ENCODE measurements at regions not wholly inside any gene's neighbourhood (a gene's known extent, or its start where the extent isn't known, plus 50 kb on each side); places are given as distances from the start of the nearest gene placed in this dataset.

DNA sequence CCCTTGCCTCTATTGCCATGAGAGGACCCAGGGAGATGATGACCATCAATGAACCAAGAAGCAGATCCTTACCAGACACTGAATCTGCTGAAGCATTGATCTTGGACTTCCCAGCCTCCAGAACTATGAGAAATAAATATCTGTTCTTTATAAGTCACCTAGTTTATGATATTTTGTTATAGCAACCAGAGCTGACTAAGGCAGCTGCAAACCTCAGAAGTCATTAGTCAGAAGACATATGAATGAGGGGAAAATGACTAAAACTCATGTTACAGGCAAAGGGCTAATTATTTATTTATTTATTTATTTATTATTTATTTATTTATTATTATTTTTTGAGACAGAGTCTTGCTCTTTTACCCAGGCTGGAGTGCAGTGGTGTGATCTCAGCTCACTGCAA is 321.1 kb downstream of the TGFB2 start:
- H3K4me1 Mint-ChIP-seq, result no peaks in the 10 kb centered on the region
- no peak for DNase-seq
- CTCF ChIA-PET, result no interaction called here
- H3K27ac Mint-ChIP-seq, result no peak overlapping the region
- H3K36me3 Mint-ChIP-seq (ENCODE audit: low read depth), result no peaks in the 10 kb centered on the region
- no peak overlapping the region for H3K4me3 Mint-ChIP-seq
- peaks cover 5% of the 10 kb centered on the region for H3K9me3 Mint-ChIP-seq
- POLR2A ChIA-PET, result no interaction called here
- H3K27me3 Mint-ChIP-seq, result no peaks in the 10 kb centered on the region

DNA sequence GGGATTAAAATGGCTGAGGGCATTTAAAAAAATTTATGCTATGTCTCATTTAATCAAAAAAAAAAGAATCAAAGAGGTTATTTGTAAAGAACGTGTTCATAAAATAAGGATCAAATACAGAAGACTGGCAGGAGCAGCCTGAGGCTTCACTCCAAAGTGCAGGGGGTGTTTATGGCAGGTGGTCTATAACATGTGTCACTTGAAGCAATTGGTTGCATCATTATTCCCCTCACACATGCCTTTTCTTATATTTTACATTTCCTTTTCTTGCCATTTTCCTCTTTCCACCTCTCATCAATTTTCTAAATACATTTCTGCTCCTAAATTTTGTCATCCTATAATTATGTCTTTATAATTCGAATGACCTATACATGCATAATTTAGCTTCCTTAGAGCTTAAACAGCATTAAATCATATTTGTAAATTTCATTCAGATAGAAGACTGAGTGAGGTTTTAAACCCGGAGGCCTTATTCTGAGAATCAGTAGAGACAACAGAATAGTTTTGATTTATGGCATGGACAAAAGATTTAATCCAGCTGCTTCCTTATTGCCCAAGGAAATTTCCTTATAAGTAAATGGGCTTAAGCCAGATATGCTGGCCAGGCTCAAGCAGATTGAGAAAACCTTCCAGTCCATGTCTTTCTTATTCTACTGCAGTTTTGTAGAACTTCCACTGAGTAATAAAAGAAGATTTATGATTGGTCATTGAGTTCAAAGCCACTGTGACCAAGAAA is 322.8 kb downstream of the TGFB2 start:
- peaks cover 5% of the 10 kb centered on the region for H3K9me3 Mint-ChIP-seq
- ChIA-PET POLR2A (no interaction called here), CTCF (no interaction called here)
- DNase-seq, result no peak
- no peaks in the 10 kb centered on the region for H3K36me3 Mint-ChIP-seq (ENCODE audit: low read depth)
- H3K27me3 Mint-ChIP-seq, result no peaks in the 10 kb centered on the region
- no peak overlapping the region for H3K27ac Mint-ChIP-seq
- H3K4me3 Mint-ChIP-seq, result no peak overlapping the region
- no peaks in the 10 kb centered on the region for H3K4me1 Mint-ChIP-seq

DNA sequence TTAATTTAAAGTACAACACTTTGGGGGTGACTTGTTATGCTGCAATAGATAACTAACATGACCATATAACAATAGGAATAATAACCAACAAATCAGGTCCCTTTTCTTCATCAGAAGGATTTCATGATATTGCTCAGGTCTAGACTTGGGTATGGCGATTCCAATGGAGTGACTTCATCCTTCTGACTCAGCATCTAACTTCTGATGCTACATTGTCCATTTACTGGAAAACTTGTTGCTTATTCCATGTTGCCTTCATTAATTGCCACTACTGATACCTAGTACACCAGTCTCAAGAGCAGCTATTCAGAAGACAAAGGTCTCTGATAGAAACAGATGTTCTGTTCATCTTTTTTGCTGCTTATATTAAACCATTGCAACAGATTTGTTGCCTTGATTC is 324.3 kb downstream of the TGFB2 start:
- H3K9me3 Mint-ChIP-seq, result peaks cover 5% of the 10 kb centered on the region
- no peaks in the 10 kb centered on the region for H3K27me3 Mint-ChIP-seq
- CTCF ChIA-PET, result no interaction called here
- H3K36me3 Mint-ChIP-seq (ENCODE audit: low read depth), result no peaks in the 10 kb centered on the region
- H3K27ac Mint-ChIP-seq, result no peak overlapping the region
- no peaks in the 10 kb centered on the region for H3K4me1 Mint-ChIP-seq
- DNase-seq, result no peak
- POLR2A ChIA-PET, result no interaction called here
- H3K4me3 Mint-ChIP-seq, result no peak overlapping the region

DNA sequence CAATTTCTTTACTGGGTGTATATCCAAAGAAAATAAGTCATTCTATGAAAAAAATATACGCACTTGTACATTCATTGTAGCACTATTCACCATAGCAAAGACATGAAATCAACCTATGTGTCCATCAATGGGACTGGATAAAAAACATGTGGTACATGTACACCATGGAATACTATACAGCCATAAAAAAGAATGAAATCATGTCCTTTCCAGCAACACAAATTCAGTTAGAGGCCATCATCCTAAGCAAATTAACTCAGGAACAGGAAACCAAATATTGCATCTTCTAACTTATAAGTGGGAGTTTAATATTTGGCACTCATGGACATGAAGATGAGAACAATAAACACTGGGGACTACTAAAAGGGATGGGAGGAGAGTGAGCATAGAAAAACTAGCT is 325.7 kb downstream of the TGFB2 start:
- no peak overlapping the region for H3K27ac Mint-ChIP-seq
- no peaks in the 10 kb centered on the region for H3K27me3 Mint-ChIP-seq
- DNase-seq, result no peak
- no peaks in the 10 kb centered on the region for H3K4me1 Mint-ChIP-seq
- ChIA-PET CTCF (no interaction called here), POLR2A (no interaction called here)
- H3K9me3 Mint-ChIP-seq, result peaks cover 5% of the 10 kb centered on the region
- H3K36me3 Mint-ChIP-seq (ENCODE audit: low read depth), result no peaks in the 10 kb centered on the region
- no peak overlapping the region for H3K4me3 Mint-ChIP-seq

DNA sequence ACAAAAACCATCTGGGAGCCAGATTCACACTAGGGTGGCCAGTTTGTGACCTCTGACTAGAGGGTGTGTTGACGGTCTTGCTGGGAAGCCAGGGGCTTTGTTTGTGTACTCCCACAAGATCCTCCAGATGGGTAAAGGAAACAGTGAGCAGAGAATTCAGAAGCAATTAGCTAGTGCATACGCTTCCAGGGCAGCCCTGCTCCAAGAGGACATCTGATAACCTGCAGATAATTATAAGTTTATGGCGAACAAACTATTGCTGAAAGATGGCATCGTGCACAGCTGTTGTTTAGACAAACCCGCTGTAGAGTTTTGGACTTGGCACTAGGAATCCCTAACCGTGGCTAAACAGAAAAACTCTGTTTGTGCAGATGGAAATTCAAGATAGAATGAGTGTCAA is 326.4 kb downstream of the TGFB2 start:
- Mint-ChIP-seq H3K27ac (no peak overlapping the region), H3K9me3 (peaks cover 5% of the 10 kb centered on the region), H3K36me3 (ENCODE audit: low read depth) (no peaks in the 10 kb centered on the region), H3K27me3 (no peaks in the 10 kb centered on the region), H3K4me1 (no peaks in the 10 kb centered on the region), H3K4me3 (no peak overlapping the region)
- DNase-seq, result no peak
- CTCF ChIA-PET, result no interaction called here
- POLR2A ChIA-PET, result no interaction called here

DNA sequence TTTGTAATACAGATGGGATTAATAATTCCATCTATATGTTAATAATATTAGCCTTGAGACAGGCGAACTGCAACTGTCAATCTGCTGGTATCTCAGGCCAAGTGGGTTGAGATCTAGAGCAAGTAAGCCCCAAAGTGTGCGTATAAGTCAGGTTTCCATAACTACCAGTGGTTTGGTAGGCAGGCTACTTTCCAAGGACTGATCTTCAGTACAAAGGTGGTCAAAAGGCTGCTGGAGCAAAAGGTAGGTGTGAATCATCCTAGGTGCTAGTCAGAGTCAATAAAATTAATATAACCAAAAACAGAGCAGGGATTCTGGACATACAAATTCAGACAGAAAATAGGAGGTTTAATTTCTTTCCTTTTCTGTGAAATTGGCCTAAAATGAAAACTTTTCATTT is 328.0 kb downstream of the TGFB2 start:
- no peak for DNase-seq
- Mint-ChIP-seq H3K36me3 (ENCODE audit: low read depth) (no peaks in the 10 kb centered on the region), H3K27ac (no peak overlapping the region), H3K27me3 (no peaks in the 10 kb centered on the region), H3K4me3 (no peak overlapping the region), H3K9me3 (peaks cover 5% of the 10 kb centered on the region), H3K4me1 (no peaks in the 10 kb centered on the region)
- POLR2A ChIA-PET, result no interaction called here
- CTCF ChIA-PET, result no interaction called here

DNA sequence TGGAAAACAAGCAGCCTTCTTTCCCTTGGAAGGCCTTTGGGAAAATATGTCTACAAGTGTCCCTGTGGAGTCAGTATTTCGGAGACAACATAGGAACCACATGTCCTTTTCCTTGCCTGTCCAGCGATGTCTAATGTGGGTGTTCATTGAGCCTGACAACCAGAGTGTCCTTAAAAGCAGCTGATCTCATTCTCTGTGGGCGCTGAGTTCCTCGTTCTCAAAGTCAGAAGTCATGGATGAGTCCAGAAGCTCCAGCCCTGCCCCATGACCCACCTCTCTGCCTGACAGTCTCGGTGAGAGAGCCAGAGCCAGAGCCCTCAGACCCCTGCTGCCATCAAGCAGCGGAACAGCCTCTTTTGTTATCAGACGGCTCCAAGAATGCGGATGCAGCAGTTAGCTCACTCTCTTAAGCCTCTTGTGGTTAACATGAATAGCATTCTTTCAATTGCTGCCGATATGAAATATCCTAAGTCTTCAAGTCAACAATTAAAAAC is 329.2 kb downstream of the TGFB2 start:
- Mint-ChIP-seq H3K27ac (no peak overlapping the region), H3K4me1 (no peaks in the 10 kb centered on the region), H3K9me3 (peaks cover 5% of the 10 kb centered on the region), H3K4me3 (no peak overlapping the region), H3K27me3 (no peaks in the 10 kb centered on the region), H3K36me3 (ENCODE audit: low read depth) (no peaks in the 10 kb centered on the region)
- POLR2A ChIA-PET, result no interaction called here
- no peak for DNase-seq
- CTCF ChIA-PET, result no interaction called here

DNA sequence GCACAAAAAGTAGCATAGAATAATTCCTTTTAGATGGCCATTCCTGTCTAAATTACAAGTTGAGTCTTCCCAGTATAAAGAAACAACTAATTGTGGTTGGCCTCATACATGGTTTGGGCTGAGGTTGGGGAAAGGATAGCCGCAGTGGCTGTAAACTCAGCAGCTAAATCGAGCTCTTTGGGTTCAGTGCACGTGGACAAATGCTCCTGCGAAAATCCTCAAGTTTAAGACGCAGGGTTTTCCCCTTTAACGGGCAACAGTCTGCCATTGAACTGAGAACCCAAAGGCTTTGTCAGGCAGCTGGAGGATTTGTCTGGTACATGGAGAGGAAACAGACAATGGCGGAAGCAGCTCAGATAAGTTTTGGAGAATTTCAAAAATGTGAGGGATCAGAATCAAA is 331.9 kb downstream of the TGFB2 start:
- H3K27ac Mint-ChIP-seq, result no peak overlapping the region
- POLR2A ChIA-PET, result no interaction called here
- no peaks in the 10 kb centered on the region for H3K4me1 Mint-ChIP-seq
- CTCF ChIA-PET, result no interaction called here
- no peaks in the 10 kb centered on the region for H3K27me3 Mint-ChIP-seq
- no peak for DNase-seq
- no peaks in the 10 kb centered on the region for H3K9me3 Mint-ChIP-seq
- H3K4me3 Mint-ChIP-seq, result no peak overlapping the region
- no peaks in the 10 kb centered on the region for H3K36me3 Mint-ChIP-seq (ENCODE audit: low read depth)

DNA sequence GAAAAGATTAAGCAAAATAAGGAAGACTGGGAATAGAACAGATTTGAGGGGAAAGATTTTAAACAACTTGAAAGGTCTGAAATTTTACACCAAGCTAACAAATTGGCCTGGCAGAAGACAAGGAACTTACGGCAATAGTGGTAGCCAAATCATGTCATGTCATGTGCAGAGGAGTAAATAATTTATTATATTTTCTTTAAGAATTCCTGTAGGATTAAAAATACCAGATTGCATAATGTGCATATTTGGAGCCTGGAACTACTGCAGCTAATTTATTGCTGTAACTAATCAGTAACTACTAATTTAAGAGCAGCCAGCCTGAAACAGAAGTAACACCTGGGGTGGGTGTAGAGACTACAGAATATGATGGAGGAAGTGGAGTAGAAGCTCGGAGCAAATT is 334.3 kb downstream of the TGFB2 start:
- Mint-ChIP-seq H3K4me3 (no peak overlapping the region), H3K4me1 (no peaks in the 10 kb centered on the region), H3K27ac (no peak overlapping the region), H3K9me3 (no peaks in the 10 kb centered on the region), H3K27me3 (no peaks in the 10 kb centered on the region), H3K36me3 (ENCODE audit: low read depth) (no peaks in the 10 kb centered on the region)
- CTCF ChIA-PET, result no interaction called here
- POLR2A ChIA-PET, result no interaction called here
- no peak for DNase-seq

DNA sequence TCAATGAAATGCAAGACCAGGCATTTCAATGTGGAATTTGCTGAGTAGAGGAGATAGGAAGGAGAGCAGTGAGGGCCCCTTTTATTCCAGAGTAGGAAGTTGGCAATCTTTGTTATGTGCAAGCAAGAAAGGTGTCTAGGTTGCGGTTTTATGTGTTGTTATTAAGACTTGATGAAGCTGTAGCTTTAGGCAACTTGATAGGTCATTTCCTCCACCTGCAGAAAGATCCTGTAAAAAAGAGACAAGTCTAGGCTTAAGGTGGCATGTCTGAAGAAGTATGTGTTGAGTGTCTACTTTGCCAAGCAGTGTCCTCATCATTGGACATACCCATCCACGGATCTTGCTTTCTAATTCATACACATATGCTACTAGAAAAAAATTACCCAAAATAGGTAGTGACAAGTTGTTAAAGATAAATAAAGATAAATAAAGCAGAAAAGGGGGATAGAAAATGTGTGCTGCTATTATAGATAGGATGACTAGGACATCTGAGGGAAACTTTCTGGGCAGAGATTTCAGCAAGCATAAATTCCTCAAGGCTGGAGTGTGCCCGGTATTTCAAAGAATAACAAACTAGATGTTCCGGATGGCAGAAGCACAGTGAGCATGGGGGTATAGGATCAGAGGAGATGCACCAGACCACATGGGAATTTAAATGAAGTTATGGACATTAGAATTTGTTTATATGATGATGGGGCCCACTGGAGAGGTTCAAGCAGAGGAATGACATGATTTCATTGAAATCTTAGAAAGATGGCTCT is 335.0 kb downstream of the TGFB2 start:
- no peaks in the 10 kb centered on the region for H3K9me3 Mint-ChIP-seq
- POLR2A ChIA-PET, result no interaction called here
- no peaks in the 10 kb centered on the region for H3K27me3 Mint-ChIP-seq
- no peak for DNase-seq
- CTCF ChIA-PET, result no interaction called here
- H3K4me3 Mint-ChIP-seq, result no peak overlapping the region
- no peak overlapping the region for H3K27ac Mint-ChIP-seq
- no peaks in the 10 kb centered on the region for H3K4me1 Mint-ChIP-seq
- no peaks in the 10 kb centered on the region for H3K36me3 Mint-ChIP-seq (ENCODE audit: low read depth)

DNA sequence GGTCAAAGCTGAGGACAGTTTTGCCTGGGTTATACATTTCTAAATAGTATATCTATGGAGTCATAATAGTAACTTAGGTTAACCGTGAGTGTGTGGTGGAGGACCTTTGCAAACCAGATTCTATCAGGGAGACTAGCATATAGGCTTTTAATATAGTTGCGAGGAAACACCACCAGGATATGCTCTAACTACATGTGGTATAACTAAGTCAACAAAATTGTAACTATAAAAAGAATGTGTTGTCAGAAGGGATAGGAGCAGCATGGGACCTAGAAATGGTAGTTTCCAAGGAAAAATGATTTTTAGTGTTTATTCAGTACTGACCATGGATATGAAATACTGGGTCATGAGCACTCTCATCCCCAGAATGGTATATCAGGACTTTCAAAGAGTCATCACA is 338.1 kb downstream of the TGFB2 start:
- H3K36me3 Mint-ChIP-seq (ENCODE audit: low read depth), result no peaks in the 10 kb centered on the region
- no peaks in the 10 kb centered on the region for H3K4me1 Mint-ChIP-seq
- no peak overlapping the region for H3K27ac Mint-ChIP-seq
- POLR2A ChIA-PET, result no interaction called here
- H3K9me3 Mint-ChIP-seq, result no peaks in the 10 kb centered on the region
- DNase-seq, result no peak
- H3K4me3 Mint-ChIP-seq, result no peak overlapping the region
- no peaks in the 10 kb centered on the region for H3K27me3 Mint-ChIP-seq
- CTCF ChIA-PET, result no interaction called here

DNA sequence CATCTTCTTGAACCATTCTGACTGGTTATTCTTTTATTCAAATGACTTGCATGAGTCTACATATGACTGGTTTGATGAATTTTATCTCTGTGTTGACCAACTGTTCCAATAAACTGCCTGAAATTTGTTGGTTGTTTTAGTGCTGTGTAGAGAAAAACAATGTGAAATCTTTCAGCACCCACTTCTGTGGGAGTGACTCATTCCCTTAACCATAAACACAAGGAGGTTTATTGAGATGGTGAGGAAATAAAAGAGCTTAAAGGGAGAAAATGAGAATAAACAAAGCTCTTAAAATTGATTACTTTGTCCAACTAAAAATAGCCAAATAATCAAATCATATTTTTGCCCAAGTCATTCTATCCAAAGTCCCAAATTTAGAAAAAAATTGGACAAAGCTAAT is 341.1 kb downstream of the TGFB2 start:
- no peak for DNase-seq
- no peaks in the 10 kb centered on the region for H3K36me3 Mint-ChIP-seq (ENCODE audit: low read depth)
- no peak overlapping the region for H3K27ac Mint-ChIP-seq
- H3K4me1 Mint-ChIP-seq, result no peaks in the 10 kb centered on the region
- no peak overlapping the region for H3K4me3 Mint-ChIP-seq
- H3K9me3 Mint-ChIP-seq, result no peaks in the 10 kb centered on the region
- ChIA-PET CTCF (no interaction called here), POLR2A (no interaction called here)
- H3K27me3 Mint-ChIP-seq, result no peaks in the 10 kb centered on the region

DNA sequence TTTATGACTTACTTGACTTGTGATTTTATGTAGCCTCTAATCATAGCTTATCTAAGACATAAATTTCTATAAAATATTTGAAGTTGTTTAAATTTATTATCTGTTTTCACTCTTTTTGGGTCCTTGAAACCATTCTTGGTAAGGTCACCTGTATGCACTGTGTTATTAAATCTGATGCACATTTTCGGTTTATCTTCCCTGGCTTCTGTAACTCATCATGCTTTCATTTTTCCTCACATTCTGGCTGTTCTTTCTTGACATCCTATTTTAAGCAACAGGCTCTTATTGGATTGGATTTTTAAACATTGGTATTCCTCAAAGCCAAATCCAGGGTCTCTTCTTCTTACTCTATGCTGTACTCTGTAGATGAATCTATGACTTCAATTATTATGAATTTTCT is 341.6 kb downstream of the TGFB2 start:
- no peaks in the 10 kb centered on the region for H3K36me3 Mint-ChIP-seq (ENCODE audit: low read depth)
- H3K27me3 Mint-ChIP-seq, result no peaks in the 10 kb centered on the region
- no peak for DNase-seq
- no peaks in the 10 kb centered on the region for H3K9me3 Mint-ChIP-seq
- ChIA-PET POLR2A (no interaction called here), CTCF (no interaction called here)
- H3K27ac Mint-ChIP-seq, result no peak overlapping the region
- H3K4me1 Mint-ChIP-seq, result no peaks in the 10 kb centered on the region
- no peak overlapping the region for H3K4me3 Mint-ChIP-seq

DNA sequence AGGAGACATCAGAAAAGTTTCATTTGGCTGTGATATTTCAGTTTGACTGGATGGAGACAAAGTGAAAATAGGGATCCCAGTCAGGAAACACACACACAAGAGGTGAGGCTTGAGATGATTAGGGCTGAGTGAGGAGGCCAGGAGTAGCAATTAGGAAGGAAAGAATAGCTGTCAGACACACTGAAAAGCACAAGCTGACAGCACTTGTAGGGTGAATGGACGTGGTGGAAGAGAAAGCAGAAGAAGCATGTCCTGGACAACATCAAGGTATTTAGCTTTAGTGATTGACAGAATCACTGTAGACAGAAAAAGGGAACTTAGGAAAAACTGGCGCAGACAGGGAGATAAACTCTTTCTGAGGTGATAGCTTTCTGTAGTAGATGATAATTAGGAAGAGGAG is 347.7 kb downstream of the TGFB2 start:
- POLR2A ChIA-PET, result interaction anchor here (1.1 kb wide), 1 partner anchor 26 kb away, joined by 5 read pairs; no protein-coding TSS in a partner anchor
- Mint-ChIP-seq H3K27me3 (no peaks in the 10 kb centered on the region), H3K27ac (no peak overlapping the region), H3K9me3 (no peaks in the 10 kb centered on the region), H3K4me1 (no peaks in the 10 kb centered on the region), H3K36me3 (ENCODE audit: low read depth) (no peaks in the 10 kb centered on the region), H3K4me3 (no peak overlapping the region)
- DNase-seq, result no peak
- CTCF ChIA-PET, result no interaction called here
